ENCODE measurements at regions not wholly inside any gene's neighbourhood (a gene's known extent, or its start where the extent isn't known, plus 50 kb on each side); places are given as distances from the start of the nearest gene placed in this dataset.

DNA sequence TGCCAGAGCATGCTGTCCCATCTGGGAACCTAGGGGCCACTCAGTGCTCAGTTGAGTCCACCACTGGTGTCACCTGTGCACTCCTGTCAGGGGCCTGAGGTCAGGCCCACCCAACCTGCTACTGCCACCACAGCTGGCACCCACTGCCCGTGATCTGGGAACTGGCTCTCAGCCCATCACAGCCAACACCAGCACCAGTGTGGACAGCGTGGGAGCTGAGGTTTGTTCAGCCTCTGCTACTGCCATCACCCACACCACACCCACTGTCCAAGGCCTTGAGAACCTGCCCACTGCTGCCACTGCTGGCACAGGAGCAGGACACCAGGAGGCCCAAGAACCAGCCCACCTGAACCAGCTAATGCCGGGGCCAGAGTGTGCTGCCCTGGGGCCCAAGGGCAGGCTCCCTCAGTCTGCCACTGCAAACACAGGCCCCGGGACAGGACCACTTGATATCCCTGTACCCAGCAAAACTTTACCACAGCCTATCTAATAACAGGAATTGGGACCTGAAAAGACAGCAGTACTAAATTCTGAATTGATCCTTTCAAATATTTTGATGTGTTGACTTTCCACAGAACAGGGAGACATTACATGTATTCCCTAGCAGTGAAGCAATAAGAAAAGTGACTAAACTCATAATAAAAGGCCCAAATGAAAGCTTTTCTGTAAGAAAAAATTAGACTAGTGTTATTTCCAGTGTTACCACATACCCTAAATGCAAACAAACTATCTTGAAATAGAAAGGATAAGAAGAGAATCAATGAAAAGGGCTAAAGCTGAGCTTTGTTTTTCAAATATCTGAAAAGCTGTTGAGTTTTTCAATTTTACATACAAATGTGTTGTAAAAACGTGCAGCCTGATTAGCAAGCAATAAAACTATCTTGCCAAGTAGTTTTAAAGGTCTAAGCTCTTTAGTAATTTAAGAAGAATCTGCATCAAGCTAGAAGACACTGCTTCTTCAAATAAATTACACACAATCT lies 640.7 kb downstream of the METTL4 start:
- Mint-ChIP-seq H3K36me3 (no peaks in the 10 kb centered on the region), H3K4me3 (no peak overlapping the region), H3K4me1 (no peaks in the 10 kb centered on the region), H3K9me3 (peaks cover 0 to 18% (median 4%) of the 10 kb centered on the region in 9 donors), H3K27me3 (peaks cover 0 to 15% (median 0%) of the 10 kb centered on the region in 5 donors), H3K27ac (no peak overlapping the region)
- no peak for DNase-seq
- POLR2A ChIA-PET: no interaction called here
- ATAC-seq: no peak

- DNase-seq: no peak
- POLR2A ChIA-PET: no interaction called here
- no peak for ATAC-seq
- Mint-ChIP-seq H3K27ac (no peak overlapping the region), H3K36me3 (no peaks in the 10 kb centered on the region), H3K27me3 (no peaks in the 10 kb centered on the region), H3K4me1 (no peaks in the 10 kb centered on the region), H3K4me3 (no peak overlapping the region), H3K9me3 (peaks cover 0 to 10% (median 0%) of the 10 kb centered on the region in 9 donors)
Measured at GRCh38 chr18:1952486-1952885, 618.8 kb downstream of the METTL4 start.

DNA sequence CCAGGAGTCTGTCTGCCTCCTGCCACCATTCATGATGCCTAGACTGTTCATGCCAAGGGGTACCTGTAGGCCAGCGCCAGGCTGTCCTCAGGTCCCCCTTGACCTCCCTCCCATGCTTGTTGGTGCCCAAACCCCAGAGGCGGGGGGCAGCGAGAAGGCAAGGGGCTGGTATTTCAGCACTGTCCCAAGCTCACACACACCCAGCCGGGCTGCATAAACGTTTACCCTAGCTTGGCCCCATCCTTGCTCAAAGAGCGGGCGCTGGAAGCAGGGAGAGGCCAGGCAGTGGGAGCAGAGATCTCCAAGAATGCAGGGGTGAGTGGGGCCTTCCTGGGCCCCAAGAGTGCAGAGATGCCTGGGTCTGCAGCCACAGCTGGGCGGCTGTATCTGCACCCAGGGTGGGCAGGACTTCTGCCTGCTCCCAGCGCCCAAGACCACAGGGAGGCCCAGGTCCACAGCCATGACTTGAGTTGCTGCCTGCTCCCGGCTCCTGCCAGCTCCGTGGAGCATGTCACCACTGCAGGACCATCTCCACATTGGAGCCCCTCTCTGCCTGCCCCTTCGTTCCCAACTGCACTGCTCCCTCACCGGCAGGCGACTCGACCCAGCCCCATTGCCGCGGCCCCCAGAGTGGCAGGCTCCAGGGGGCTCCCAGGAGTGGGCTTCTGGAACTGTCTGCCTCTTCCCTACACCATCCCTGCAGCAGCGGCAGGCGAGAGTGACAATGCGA lies 616.6 kb downstream of the METTL4 start:
- no peaks in the 10 kb centered on the region for H3K36me3 Mint-ChIP-seq
- H3K4me1 Mint-ChIP-seq: no peaks in the 10 kb centered on the region
- no peak for DNase-seq
- POLR2A ChIA-PET: no interaction called here
- H3K9me3 Mint-ChIP-seq: peaks cover 0 to 10% (median 0%) of the 10 kb centered on the region in 9 donors
- no peak overlapping the region for H3K27ac Mint-ChIP-seq
- ATAC-seq: no peak
- no peak overlapping the region for H3K4me3 Mint-ChIP-seq
- peaks cover 0 to 5% (median under 1%) of the 10 kb centered on the region in 5 donors for H3K27me3 Mint-ChIP-seq

DNA sequence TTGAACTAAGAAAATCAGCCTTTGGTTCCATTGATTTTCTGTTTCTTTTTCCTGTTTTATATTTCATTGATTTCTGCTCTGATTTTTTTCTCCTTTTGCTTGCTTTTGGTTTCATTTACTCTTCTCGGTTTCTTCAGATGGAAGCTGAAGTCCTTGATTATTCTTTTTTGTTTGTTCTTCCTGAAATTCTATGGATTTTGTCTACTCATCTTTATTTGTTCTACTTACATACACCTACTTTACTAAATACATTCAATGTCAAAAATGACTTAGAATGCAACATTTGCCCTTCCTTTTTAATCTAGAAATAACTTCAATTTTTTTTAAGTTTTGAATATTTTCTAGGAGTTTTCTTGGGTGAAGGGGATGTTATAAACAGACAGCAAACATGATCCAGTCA lies 612.5 kb downstream of the METTL4 start:
- no peaks in the 10 kb centered on the region for H3K36me3 Mint-ChIP-seq
- ATAC-seq: no peak
- H3K4me3 Mint-ChIP-seq: no peak overlapping the region
- H3K27me3 Mint-ChIP-seq: peaks cover 0 to 10% (median 2%) of the 10 kb centered on the region in 5 donors
- H3K9me3 Mint-ChIP-seq: no peaks in the 10 kb centered on the region
- H3K27ac Mint-ChIP-seq: no peak overlapping the region
- POLR2A ChIA-PET: no interaction called here
- DNase-seq: no peak
- H3K4me1 Mint-ChIP-seq: no peaks in the 10 kb centered on the region

DNA sequence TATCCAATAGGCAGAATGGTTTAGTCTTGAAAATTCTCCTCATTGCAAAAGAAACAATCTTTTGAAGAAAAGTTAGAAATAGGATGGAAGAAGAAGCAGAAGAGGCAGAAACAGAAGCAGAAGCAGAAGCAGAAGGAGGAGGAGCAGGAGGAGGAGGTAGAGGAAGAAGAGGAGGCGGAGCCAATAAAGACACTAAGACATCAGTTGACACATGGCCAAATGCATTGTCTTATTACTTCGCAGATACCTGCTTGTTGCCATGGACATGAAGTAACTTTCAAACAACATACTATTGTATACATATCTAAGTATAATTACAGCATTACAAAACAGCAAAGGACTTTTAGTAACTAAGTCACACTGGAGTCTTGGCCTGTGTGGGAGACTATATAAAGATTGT lies 606.3 kb downstream of the METTL4 start:
- Mint-ChIP-seq H3K4me1 (no peaks in the 10 kb centered on the region), H3K36me3 (no peaks in the 10 kb centered on the region)
- no peak for DNase-seq

DNA sequence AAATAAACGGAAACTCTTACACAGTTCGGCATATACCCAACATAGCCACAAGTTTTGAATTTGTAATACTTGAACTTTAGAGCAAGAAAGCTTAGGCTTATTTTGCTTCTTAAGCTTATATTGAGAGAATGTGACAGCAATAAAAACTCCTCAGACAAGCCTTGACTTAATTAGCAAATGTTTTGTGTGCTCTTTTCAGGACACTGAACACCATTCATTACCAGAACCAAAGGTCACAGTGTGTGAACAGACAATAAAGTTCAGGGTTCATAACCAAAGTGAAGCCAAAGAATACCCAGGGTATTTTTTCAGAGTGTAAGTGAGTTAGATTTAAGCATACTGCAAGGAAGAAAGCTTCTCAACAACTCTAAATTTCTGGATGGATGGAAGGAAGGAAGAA lies 605.8 kb downstream of the METTL4 start:
- Mint-ChIP-seq H3K9me3 (no peaks in the 10 kb centered on the region), H3K4me1 (no peaks in the 10 kb centered on the region), H3K4me3 (no peak overlapping the region), H3K27ac (no peak overlapping the region), H3K27me3 (no peaks in the 10 kb centered on the region), H3K36me3 (no peaks in the 10 kb centered on the region)
- ATAC-seq (no peak), DNase-seq (no peak)
- POLR2A ChIA-PET: no interaction called here

More for the DNA sequence above, 606.3 kb downstream of the METTL4 start:
- Mint-ChIP-seq H3K27ac (no peak overlapping the region), H3K4me3 (no peak overlapping the region), H3K27me3 (peaks cover 0 to 5% (median 1%) of the 10 kb centered on the region in 5 donors), H3K9me3 (no peaks in the 10 kb centered on the region)
- no peak for ATAC-seq
- POLR2A ChIA-PET: no interaction called here

GRCh38 chr18:1968801-1969498 lies 602.4 kb downstream of the METTL4 start:
- POLR2A ChIA-PET: no interaction called here
- Mint-ChIP-seq H3K4me1 (no peaks in the 10 kb centered on the region), H3K9me3 (peaks cover 0 to 2% (median 0%) of the 10 kb centered on the region in 9 donors), H3K27ac (no peak overlapping the region), H3K27me3 (peaks cover 0 to 11% (median 0%) of the 10 kb centered on the region in 5 donors), H3K4me3 (no peak overlapping the region), H3K36me3 (no peaks in the 10 kb centered on the region)
- no peak for ATAC-seq
- DNase-seq: no peak

DNA sequence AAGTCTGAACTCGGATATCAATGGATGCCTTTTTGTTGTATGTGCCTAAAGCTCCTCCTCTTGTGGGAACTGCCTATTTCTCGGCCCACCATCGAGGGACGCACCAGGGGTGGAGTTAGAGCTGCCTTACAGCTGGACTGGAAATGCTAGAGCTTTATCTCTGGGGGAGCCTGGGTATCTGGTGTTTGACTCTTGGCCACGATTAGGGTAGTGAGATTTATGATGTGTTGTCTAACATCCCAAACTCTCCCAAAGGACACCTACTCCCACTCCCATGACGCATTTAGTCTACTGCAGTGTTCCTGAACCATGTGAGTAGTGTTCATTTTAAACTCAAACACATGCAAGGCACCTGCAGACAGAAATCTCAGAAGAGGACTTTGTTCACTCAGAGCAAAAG lies 594.8 kb downstream of the METTL4 start:
- DNase-seq (no peak), ATAC-seq (no peak)
- no peaks in the 10 kb centered on the region for H3K4me1 Mint-ChIP-seq
- POLR2A ChIA-PET: no interaction called here
- peaks cover 0 to 19% (median 9%) of the 10 kb centered on the region in 9 donors for H3K9me3 Mint-ChIP-seq
- peaks cover 0 to 12% (median 0%) of the 10 kb centered on the region in 5 donors for H3K27me3 Mint-ChIP-seq
- peak overlapping the region in 1 of 10 donors; percentile 41 for H3K27ac Mint-ChIP-seq
- no peak overlapping the region for H3K4me3 Mint-ChIP-seq
- H3K36me3 Mint-ChIP-seq: no peaks in the 10 kb centered on the region

DNA sequence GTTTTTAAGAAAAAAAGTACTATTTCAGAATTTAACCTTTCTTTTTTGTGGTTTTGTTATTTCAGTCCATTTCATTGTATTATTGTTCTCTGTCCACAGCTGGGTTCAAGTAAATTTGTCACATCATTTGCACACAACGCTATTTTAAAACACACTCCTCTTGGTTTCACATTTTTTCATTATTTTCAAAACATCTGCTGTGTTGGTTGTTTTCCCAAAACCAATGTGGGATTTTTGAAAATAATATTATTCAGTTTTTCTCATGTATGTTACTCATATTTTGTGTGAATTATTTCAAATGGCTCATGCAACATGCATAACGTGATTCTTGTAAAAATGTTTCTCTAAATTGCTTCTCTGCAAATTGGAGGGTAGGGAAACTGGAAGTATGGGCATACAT lies 589.2 kb downstream of the METTL4 start:
- Mint-ChIP-seq H3K27me3 (peaks cover 0 to 10% (median 4%) of the 10 kb centered on the region in 5 donors), H3K27ac (no peak overlapping the region), H3K4me3 (no peak overlapping the region), H3K4me1 (no peaks in the 10 kb centered on the region), H3K9me3 (peaks cover 0 to 19% (median 11%) of the 10 kb centered on the region in 9 donors), H3K36me3 (no peaks in the 10 kb centered on the region)
- POLR2A ChIA-PET: no interaction called here
- no peak for ATAC-seq
- no peak for DNase-seq

DNA sequence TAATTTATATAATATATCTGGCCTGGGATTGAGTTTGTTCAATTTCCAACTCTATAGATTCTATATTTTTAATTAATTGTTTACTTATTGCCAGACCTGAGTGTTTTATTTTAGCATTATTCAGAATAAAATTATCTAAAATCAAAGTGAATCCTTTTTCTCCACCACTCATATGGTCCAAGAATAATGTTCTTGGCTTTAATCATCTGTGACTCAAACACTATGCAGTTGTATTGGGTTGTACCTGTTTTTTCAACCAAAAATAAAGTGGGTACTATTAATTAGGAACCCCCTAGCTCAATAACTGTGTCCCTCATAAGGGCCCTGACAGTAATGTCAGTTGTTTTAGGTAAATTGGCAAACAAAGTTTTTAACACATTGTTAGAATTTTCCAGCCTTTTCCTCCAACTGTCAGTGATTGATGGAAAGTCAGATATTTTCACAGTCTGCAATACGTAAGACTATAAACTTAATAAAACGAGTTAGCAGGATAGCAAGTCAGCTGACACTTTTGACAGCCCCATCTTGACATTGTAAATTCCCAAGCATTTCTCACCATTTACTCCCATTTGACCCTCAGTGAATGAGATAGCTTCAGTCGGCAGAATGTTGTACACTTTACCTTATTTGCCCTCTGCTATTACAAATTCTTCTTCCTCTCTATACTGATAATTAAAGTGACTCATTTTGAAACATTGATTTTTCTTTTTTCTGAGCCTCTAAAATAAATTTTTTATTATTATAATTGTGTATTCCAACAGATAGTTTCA lies 587.4 kb downstream of the METTL4 start:
- POLR2A ChIA-PET: no interaction called here

GRCh38 chr18:1993866-1994265 lies 577.4 kb downstream of the METTL4 start:
- Mint-ChIP-seq H3K36me3 (no peaks in the 10 kb centered on the region), H3K4me3 (no peak overlapping the region), H3K4me1 (no peaks in the 10 kb centered on the region), H3K27me3 (peaks cover 0 to 17% (median 0%) of the 10 kb centered on the region in 5 donors), H3K27ac (no peak overlapping the region), H3K9me3 (peaks cover 0 to 2% (median 0%) of the 10 kb centered on the region in 9 donors)
- POLR2A ChIA-PET: no interaction called here
- DNase-seq (no peak), ATAC-seq (no peak)

More for the DNA sequence above, 587.4 kb downstream of the METTL4 start:
- no peaks in the 10 kb centered on the region for H3K4me1 Mint-ChIP-seq
- peaks cover 0 to 16% (median 3%) of the 10 kb centered on the region in 9 donors for H3K9me3 Mint-ChIP-seq
- H3K36me3 Mint-ChIP-seq: no peaks in the 10 kb centered on the region
- no peak overlapping the region for H3K4me3 Mint-ChIP-seq
- peaks cover 0 to 10% (median 4%) of the 10 kb centered on the region in 5 donors for H3K27me3 Mint-ChIP-seq
- ATAC-seq (no peak), DNase-seq (no peak)
- H3K27ac Mint-ChIP-seq: no peak overlapping the region

DNA sequence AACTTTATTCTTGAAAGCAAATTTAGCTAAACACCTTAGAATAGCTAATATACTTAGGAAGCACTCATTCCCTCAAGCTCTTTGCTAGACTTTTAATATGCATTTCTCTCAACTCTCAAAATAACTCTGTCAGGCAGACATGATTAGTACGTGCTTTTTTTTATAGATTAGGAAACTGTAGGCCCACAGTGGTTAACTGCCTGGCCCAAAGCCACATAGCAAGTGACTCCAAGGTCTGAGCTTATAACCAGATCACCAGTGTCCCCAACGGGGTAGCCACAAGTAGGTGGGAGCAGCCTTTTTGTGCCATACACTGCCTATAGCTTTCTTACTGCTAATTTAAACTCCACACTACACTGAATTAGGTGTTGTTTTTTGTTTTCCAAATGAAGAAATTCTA lies 576.8 kb downstream of the METTL4 start:
- no peaks in the 10 kb centered on the region for H3K4me1 Mint-ChIP-seq
- H3K4me3 Mint-ChIP-seq: no peak overlapping the region
- H3K36me3 Mint-ChIP-seq: no peaks in the 10 kb centered on the region
- POLR2A ChIA-PET: no interaction called here
- H3K27me3 Mint-ChIP-seq: peaks cover 0 to 17% (median 0%) of the 10 kb centered on the region in 5 donors
- DNase-seq: no peak
- no peak overlapping the region for H3K27ac Mint-ChIP-seq
- H3K9me3 Mint-ChIP-seq: peaks cover 0 to 2% (median 0%) of the 10 kb centered on the region in 9 donors
- ATAC-seq: no peak
